Fibroblast of lung (primary cell): ENCODE measurements at regions not wholly inside any gene's neighbourhood (a gene's known extent, or its start where the extent isn't known, plus 50 kb on each side); places are given as distances from the start of the nearest gene placed in this dataset.

Experiments used
- CTCF ChIP-seq, 2 donors: IDR thresholded peaks in 1 of 2; conservative IDR thresholded peaks in 1 of 2; 1 replicate in 1 of 2; 2 replicates in 1 of 2; pipeline ENCODE4 v1.5.1; 2011 to 2012; ENCODE audit warnings: low read length in 2 of 2, control low read depth in 1 of 2, inconsistent platforms in 1 of 2, low read depth in 1 of 2, mild to moderate bottlenecking in 1 of 2
- EZH2 ChIP-seq: IDR thresholded peaks from 2 replicates; pipeline ENCODE4 v1.5.1; 2012; ENCODE audit warnings: low read length, control low read depth, mild to moderate bottlenecking; ENCODE audit errors: missing control alignments

GRCh38 chr11:26931881-26932280 is 62.0 kb upstream of the FIBIN start:
- no peak for TF ChIP-seq CTCF (conservative IDR thresholded peaks at IDR 0.05 in 1 of 2, IDR thresholded peaks at IDR 0.05 in 1 of 2; ENCODE audit: low read depth in 1 of 2, low read length in 2 of 2)
- TF ChIP-seq EZH2 = no peak
